ENCODE measurements at regions not wholly inside any gene's neighbourhood (a gene's known extent, or its start where the extent isn't known, plus 50 kb on each side); places are given as distances from the start of the nearest gene placed in this dataset.
"Not testable (repeated sequence)": the region's sequence is repeated elsewhere in the genome, so short reads cannot be mapped to it uniquely, and the experiment has no call there.

DNA sequence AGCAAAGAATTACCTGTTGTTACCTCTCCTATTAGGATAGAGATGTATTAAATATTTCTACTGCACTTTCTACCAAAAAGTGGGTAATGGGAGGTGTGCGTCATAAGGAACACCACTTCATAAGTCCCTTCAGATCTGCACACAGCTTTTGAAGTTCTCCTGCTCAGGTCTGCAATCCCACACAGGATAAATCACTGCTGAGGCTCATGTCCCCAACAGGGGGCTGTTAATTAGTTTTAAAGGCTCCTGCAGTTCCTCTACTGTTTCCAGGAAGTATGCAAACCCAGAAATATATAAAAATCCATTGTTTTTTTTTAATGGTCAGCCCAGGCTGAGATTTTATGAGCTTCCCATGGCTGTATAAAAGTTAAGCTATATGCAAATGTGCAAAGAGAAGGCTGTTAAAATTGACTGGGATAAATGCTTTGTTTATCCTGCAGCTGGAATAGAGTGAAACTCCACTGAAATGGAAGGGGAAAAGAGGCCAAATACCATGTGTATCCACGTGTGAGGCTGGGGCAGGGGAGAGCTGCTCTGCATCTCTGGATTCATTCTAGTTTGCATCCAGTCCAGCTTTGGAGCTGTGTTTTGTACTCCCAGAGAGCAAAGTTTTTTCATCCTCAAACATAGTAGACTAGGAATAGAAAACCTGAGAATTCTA, 903.7 kb downstream of the TDRD15 start:
- no peak for DNase-seq

GRCh38 chr2:22035361-22035830, 911.6 kb downstream of the TDRD15 start:
- DNase-seq, result no peak

DNA sequence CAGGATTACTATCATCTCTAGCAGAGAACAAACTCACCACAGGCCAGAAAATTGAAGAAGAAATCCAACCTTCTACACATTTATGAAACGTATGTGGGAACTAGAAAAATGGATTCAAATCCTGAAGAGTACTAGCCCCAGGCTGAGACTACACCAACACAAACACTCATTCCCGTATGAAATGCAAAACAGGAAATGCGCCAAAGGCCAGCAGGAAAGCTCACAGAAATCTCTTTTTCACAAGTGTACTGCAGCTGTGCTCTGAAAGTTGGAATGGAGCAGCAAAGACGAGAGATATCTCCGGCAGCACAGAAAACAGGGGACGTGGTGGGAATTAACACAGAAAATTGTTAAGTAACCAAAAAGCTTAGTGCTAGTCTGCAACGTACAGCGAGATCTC, 913.5 kb downstream of the TDRD15 start:
- DNase-seq, result no peak

DNA sequence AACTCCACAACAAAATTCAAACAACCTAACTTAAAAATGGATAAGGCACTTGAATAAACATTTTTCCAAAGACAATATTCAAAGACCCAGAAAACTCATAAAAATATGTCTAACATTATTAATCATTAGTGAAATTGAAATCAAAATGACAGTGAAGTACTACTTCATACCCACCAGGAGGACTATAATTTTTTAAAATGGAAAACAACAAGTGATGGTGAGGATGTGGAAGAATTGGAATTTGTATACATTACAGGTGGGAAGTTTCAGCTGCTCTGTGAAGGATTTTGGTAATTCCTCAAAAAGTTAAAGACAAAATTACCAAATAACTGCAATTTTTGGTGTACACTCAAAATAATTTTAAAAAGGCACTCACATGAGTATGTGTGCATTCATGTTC, 920.0 kb downstream of the TDRD15 start:
- no peak for DNase-seq

GRCh38 chr2:22055784-22056620, 932.2 kb downstream of the TDRD15 start:
- no peak for DNase-seq

GRCh38 chr2:22056621-22057132, 932.9 kb downstream of the TDRD15 start:
- DNase-seq, result no peak

DNA sequence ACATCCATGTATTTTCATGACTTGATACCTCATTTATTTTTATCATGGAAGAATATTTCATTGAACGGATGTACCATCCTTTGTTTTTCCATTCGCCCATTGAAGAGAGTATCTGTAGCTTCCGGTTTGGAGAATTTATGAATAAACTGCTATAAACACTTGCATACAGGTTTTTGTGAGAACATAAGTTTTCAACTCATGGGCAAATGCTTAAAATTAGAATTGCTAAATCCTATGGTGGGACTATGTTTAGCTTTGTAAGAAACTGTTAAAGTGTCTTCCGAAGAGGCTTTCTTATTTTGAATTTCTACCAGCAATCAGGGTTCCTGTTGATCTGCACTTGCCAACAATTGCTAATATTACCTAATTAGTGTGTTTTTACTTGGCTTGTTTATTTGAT, 938.9 kb downstream of the TDRD15 start:
- no peak for DNase-seq

DNA sequence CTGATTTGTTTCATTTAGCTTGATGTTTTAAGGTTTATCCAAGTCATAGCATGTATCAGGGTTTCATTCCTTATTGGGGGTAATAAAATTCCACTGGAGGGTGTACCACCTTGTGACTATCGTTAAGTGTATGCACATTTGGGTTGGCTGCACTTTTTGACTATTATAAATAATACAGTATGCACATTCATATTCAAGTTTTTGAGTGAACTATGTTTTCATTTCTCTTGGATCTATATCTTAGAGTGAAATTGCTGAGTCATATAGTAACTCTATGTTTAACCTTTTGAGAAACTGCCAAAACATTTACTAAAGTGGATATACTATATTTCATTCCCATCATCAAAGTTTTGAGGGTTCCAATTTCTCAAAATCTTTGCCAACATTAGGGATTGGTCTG, 952.7 kb downstream of the TDRD15 start:
- no peak for DNase-seq

GRCh38 chr2:22078701-22079100, 954.9 kb downstream of the TDRD15 start:
- no peak for DNase-seq

DNA sequence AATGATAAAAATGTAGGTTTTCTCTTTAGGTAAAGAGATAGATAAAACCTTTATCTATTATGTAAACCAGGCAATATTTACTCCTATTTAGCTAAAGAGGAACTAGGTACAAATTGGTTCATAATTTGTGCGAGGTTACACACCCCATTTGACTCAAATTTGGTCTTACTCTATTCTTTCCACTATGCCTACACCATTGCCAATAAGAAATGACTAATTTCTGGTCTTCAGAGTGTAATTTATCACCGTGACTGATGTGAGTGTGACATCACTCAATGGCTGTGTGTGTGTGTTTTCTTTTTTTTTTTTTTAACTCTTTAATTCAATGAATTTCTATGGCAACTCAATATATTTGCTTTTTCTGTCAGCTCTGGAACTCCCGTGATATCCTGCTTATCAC, 955.8 kb downstream of the TDRD15 start:
- no peak for DNase-seq

GRCh38 chr2:22086726-22087125, 963.0 kb downstream of the TDRD15 start:
- DNase-seq, result no peak

GRCh38 chr2:22103617-22104016, 979.8 kb downstream of the TDRD15 start:
- DNase-seq, result not testable (repeated sequence)

DNA sequence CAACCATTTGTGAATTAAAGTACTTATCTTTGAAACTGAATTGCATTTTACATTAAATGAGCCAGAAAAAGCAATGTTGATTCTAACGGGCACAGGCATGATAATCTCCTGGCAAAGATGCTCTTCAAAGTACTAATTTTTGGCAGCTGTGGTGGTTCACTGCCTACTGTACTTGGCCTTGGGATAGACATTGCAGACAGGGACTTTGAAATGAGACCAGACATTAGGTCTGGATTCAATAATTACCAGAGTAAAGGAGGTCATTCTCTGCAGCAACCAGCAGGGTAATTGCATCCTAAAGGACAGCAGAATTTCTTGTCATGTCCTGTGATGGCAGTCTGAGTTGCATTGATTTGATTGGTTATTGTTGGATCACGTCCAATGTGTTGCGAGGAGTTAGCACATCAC, 986.5 kb downstream of the TDRD15 start:
- DNase-seq, result no peak

DNA sequence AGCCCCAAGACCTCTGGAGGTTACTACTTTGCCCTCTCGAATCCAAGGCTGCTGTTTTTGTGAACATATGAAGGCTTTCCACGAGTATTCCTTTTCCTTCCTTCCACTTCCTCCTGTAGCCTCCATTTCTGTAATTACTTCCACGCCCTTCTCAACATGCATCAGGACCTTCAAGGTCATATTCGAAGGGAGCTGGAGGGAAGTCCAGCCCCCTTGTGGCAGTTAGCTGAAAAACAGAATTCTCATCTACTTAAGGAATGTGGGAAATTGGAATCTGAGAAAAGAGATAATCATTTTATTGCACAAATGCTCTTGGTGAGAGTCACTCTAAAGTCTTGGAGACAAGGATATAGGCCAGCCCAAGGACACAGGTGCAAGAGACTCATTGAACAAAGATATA, 1000.2 kb downstream of the TDRD15 start:
- DNase-seq, result no peak

- DNase-seq, result no peak
Measured at GRCh38 chr2:22126106-22126505, 1002.3 kb downstream of the TDRD15 start.

DNA sequence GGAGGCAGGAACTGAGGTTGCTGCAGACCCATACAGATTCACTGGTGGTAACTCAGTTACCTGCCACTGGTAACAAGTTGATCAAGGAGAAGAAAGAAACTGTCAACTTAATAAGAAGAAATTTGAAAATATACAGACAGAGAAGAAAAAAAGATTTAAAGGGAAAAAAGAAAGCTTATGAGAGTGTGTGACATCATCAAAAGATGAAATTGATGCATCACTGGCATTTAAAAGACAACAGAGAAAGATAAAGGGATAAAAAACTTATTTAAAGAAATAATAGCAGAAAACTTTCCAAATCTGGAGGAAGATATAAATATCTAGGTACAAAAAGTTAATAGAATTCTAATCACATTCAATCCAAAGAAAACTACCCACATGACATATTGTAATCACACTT, 1003.2 kb downstream of the TDRD15 start:
- no peak for DNase-seq

DNA sequence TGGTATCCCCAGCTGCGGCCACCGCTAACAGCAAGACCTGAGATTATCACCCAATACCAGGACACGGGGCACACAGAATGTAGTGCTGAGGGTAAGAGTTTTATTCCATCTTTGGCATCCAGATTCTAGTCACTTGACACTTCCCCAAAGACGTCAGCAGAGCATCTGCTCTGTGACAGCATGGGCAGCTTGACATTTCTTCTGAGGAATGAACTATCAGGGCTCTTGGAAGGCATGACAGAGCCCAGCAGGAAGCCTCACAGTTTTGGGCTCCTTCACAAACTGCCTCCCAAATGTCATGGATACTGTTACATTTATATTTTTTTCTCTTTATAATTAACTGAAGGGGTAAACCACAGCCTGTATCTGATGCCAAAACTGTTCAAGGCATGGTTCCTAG, 1010.7 kb downstream of the TDRD15 start:
- DNase-seq, result no peak

DNA sequence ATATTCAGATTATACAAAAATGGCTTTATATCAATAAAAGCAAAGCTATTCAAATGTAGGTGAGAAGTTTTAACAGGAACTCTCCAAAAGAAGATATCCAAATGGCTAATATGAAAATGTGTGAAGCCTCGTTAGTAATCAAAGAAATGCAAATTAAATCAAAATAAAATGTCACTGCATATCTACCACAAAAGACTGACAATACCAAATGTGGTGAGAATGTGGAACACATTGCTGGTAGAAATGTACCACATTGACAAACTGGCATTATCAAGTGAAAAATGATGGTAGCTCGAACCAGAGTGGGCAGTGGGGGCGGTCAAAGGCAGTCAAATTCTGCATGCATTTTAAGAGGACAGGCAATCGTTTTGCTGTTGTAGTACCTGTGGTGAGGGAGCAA, 1012.7 kb downstream of the TDRD15 start:
- DNase-seq, result no peak

- no peak for DNase-seq
Measured at GRCh38 chr2:22143840-22144239, 1020.1 kb downstream of the TDRD15 start.

DNA sequence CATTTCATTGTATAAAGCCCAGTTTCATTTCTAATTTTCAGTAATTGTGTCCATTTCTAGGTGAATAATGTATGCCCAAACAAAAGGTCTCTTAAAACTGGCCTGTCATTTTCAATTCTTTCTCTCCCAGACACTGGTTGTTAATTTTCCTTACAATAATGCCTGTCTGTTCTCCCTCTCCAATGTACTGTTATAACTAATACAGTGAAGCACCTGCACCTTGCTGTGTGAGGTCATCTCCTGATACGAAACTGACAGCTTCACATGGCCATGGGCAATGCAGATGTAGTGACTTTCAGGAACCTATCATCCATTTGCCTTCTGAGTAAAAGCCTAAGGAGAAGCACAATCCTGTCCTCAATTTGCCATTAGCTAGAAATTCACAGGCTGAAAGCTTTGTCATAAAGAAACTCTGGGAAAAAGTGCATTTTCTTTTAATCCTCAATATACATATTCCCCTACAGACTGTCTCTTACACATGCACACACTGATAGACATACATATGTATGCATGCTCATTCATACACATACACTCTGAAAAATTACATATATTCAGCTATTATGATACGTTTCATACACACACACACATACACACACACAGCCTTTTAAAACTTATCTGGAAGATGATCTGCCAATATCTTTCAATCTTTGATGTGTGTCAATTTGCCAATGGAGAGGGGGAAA, 1030.3 kb downstream of the TDRD15 start:
- no peak for DNase-seq

DNA sequence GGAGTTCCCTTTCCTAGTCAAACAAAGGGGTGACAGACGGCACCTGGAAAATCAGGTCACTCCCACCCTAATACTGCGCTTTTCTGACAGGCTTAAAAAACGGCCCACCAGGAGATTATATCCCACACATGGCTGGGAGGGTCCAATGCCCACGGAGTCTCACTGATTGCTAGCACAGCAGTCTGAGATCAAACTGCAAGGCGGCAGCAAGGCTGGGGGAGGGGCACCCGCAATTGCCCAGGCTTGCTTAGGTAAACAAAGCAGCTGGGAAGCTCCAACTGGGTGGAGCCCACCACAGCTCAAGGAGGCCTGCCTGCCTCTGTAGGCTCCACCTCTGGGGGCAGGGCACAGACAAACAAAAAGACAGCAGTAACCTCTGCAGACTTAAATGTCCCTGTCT, 1032.9 kb downstream of the TDRD15 start:
- not testable (repeated sequence) for DNase-seq

GRCh38 chr2:22167256-22167655, 1043.5 kb downstream of the TDRD15 start:
- no peak for DNase-seq

DNA sequence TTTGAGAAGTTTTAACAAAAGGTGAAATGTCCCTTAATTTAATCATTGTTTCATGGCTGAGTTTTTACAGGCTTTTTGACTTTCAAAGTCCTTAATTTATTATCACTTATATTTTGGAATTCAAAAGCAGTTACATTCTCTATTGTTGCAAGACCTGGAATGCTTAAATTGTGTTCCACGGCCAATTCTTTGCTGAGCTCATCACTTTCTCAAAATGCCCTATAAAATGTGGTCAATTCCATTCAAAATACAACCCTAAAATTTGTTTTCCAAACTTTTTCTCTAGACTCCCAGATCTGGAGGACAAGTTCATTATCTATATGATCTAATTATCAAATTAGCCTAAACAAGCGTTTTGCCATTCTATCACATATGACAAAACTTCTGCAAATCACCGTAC, 1051.2 kb downstream of the TDRD15 start:
- no peak for DNase-seq

GRCh38 chr2:22185251-22185650, 1061.5 kb downstream of the TDRD15 start:
- DNase-seq, result no peak
